GM18868 (cell line): ENCODE measurements at regions not wholly inside any gene's neighbourhood (a gene's known extent, or its start where the extent isn't known, plus 50 kb on each side); places are given as distances from the start of the nearest gene placed in this dataset.
A peak's percentile ranks its signal among the peaks of the same experiment; 100 is the strongest.

ENCODE experiments used
- ATAC-seq: cut with Tn5 transposase; IDR thresholded peaks from one replicate; pipeline ENCODE4 v1.9.1; 2021; ENCODE audit warnings: mild to moderate bottlenecking, moderate library complexity; ENCODE audit not compliant: unreplicated experiment

GRCh38 chr6:96460052-96460700, 61.4 kb upstream of the UFL1 start:
- ATAC-seq: no peak

GRCh38 chr6:96465321-96465903, 56.2 kb upstream of the UFL1 start:
- no peak for ATAC-seq

- ATAC-seq: peak; percentile 67
These were observed 55.3 kb upstream of the UFL1 start for GRCh38 chr6:96466147-96466863.

- no peak for ATAC-seq
These were observed 53.8 kb upstream of the UFL1 start for GRCh38 chr6:96467814-96468213.

- ATAC-seq: no peak
These were observed 53.3 kb upstream of the UFL1 start for GRCh38 chr6:96468281-96468680.

GRCh38 chr6:96468681-96469224, 52.9 kb upstream of the UFL1 start:
- ATAC-seq: peak; percentile 40

GRCh38 chr6:96469312-96469711, 52.3 kb upstream of the UFL1 start:
- ATAC-seq: no peak

GRCh38 chr6:96470296-96470695, 51.3 kb upstream of the UFL1 start:
- ATAC-seq: no peak
